ENCODE measurements at regions not wholly inside any gene's neighbourhood (a gene's known extent, or its start where the extent isn't known, plus 50 kb on each side); places are given as distances from the start of the nearest gene placed in this dataset.
"Not testable (repeated sequence)": the region's sequence is repeated elsewhere in the genome, so short reads cannot be mapped to it uniquely, and the experiment has no call there.

GRCh38 chrX:37925761-37926160, 78.4 kb upstream of the DYNLT3 start:
- not testable (repeated sequence) for H3K9me3 ChIP-seq (ENCODE audit: control insufficient read depth, insufficient read depth, low read length); H3K27ac ChIP-seq (ENCODE audit: low read depth, low read length); H3K4me1 ChIP-seq (ENCODE audit: control insufficient read depth, insufficient read depth, low read length); H3K27me3 ChIP-seq (ENCODE audit: control insufficient read depth, insufficient read depth, low read length); H3K4me3 ChIP-seq (ENCODE audit: low read depth, low read length); DNase-seq (ENCODE audit: low read depth in 4 of 6, low spot score in 6 of 6); H3K36me3 ChIP-seq (ENCODE audit: control insufficient read depth, insufficient read depth, low read length)
- no CpG with 5 or more reads among the region's 4 CpGs for WGBS (ENCODE audit: insufficient coverage)

GRCh38 chrX:37926700-37927099, 79.3 kb upstream of the DYNLT3 start:
- WGBS (ENCODE audit: insufficient coverage) = no CpG with 5 or more reads among the region's 2 CpGs
- Histone ChIP-seq H3K4me3 (ENCODE audit: low read depth, low read length) (no peak overlapping the region), H3K27ac (ENCODE audit: low read depth, low read length) (no peak overlapping the region), H3K36me3 (ENCODE audit: control insufficient read depth, insufficient read depth, low read length) (no peaks in the 10 kb centered on the region), H3K9me3 (ENCODE audit: control insufficient read depth, insufficient read depth, low read length) (no peaks in the 10 kb centered on the region), H3K4me1 (ENCODE audit: control insufficient read depth, insufficient read depth, low read length) (no peaks in the 10 kb centered on the region), H3K27me3 (ENCODE audit: control insufficient read depth, insufficient read depth, low read length) (no peaks in the 10 kb centered on the region)
- DNase-seq (ENCODE audit: low read depth in 4 of 6, low spot score in 6 of 6) = peak in 2 of 6 donors; percentile 8 to 45

- Histone ChIP-seq H3K4me1 (ENCODE audit: control insufficient read depth, insufficient read depth, low read length) (no peaks in the 10 kb centered on the region), H3K27me3 (ENCODE audit: control insufficient read depth, insufficient read depth, low read length) (no peaks in the 10 kb centered on the region), H3K4me3 (ENCODE audit: low read depth, low read length) (no peak overlapping the region), H3K9me3 (ENCODE audit: control insufficient read depth, insufficient read depth, low read length) (no peaks in the 10 kb centered on the region), H3K36me3 (ENCODE audit: control insufficient read depth, insufficient read depth, low read length) (no peaks in the 10 kb centered on the region), H3K27ac (ENCODE audit: low read depth, low read length) (no peak overlapping the region)
- 67% methylated on average over 1 of the region's 2 CpGs for WGBS (ENCODE audit: insufficient coverage)
- no peak for DNase-seq (ENCODE audit: low read depth in 4 of 6, low spot score in 6 of 6)
Observed at GRCh38 chrX:37942170-37942569, 64.2 kb upstream of the SYTL5 start.

- Histone ChIP-seq H3K27me3 (ENCODE audit: control insufficient read depth, insufficient read depth, low read length) (no peaks in the 10 kb centered on the region), H3K4me1 (ENCODE audit: control insufficient read depth, insufficient read depth, low read length) (no peaks in the 10 kb centered on the region), H3K9me3 (ENCODE audit: control insufficient read depth, insufficient read depth, low read length) (no peaks in the 10 kb centered on the region), H3K27ac (ENCODE audit: low read depth, low read length) (no peak overlapping the region), H3K4me3 (ENCODE audit: low read depth, low read length) (no peak overlapping the region), H3K36me3 (ENCODE audit: control insufficient read depth, insufficient read depth, low read length) (no peaks in the 10 kb centered on the region)
- WGBS (ENCODE audit: insufficient coverage) = no CpG with 5 or more reads among the region's 6 CpGs
- DNase-seq (ENCODE audit: low read depth in 4 of 6, low spot score in 6 of 6) = no peak
Observed at GRCh38 chrX:37943554-37944344, 62.6 kb upstream of the SYTL5 start.

GRCh38 chrX:37946197-37946596, 60.2 kb upstream of the SYTL5 start:
- H3K27me3 ChIP-seq (ENCODE audit: control insufficient read depth, insufficient read depth, low read length) = no peaks in the 10 kb centered on the region
- 100% methylated on average over 1 of the region's 1 CpG for WGBS (ENCODE audit: insufficient coverage)
- H3K9me3 ChIP-seq (ENCODE audit: control insufficient read depth, insufficient read depth, low read length) = no peaks in the 10 kb centered on the region
- no peak overlapping the region for H3K4me3 ChIP-seq (ENCODE audit: low read depth, low read length)
- no peak overlapping the region for H3K27ac ChIP-seq (ENCODE audit: low read depth, low read length)
- no peaks in the 10 kb centered on the region for H3K36me3 ChIP-seq (ENCODE audit: control insufficient read depth, insufficient read depth, low read length)
- H3K4me1 ChIP-seq (ENCODE audit: control insufficient read depth, insufficient read depth, low read length) = no peaks in the 10 kb centered on the region
- no peak for DNase-seq (ENCODE audit: low read depth in 4 of 6, low spot score in 6 of 6)

GRCh38 chrX:37955273-37955672, 51.1 kb upstream of the SYTL5 start:
- H3K4me1 ChIP-seq (ENCODE audit: control insufficient read depth, insufficient read depth, low read length) = no peaks in the 10 kb centered on the region
- no peak overlapping the region for H3K4me3 ChIP-seq (ENCODE audit: low read depth, low read length)
- no peak overlapping the region for H3K27ac ChIP-seq (ENCODE audit: low read depth, low read length)
- DNase-seq (ENCODE audit: low read depth in 4 of 6, low spot score in 6 of 6) = no peak
- WGBS (ENCODE audit: insufficient coverage) = no CpG with 5 or more reads among the region's 3 CpGs
- H3K36me3 ChIP-seq (ENCODE audit: control insufficient read depth, insufficient read depth, low read length) = no peaks in the 10 kb centered on the region
- no peaks in the 10 kb centered on the region for H3K9me3 ChIP-seq (ENCODE audit: control insufficient read depth, insufficient read depth, low read length)
- H3K27me3 ChIP-seq (ENCODE audit: control insufficient read depth, insufficient read depth, low read length) = no peaks in the 10 kb centered on the region

GRCh38 chrX:37956223-37956622, 50.1 kb upstream of the SYTL5 start:
- H3K36me3 ChIP-seq (ENCODE audit: control insufficient read depth, insufficient read depth, low read length) = no peaks in the 10 kb centered on the region
- H3K27me3 ChIP-seq (ENCODE audit: control insufficient read depth, insufficient read depth, low read length) = no peaks in the 10 kb centered on the region
- H3K27ac ChIP-seq (ENCODE audit: low read depth, low read length) = no peak overlapping the region
- WGBS (ENCODE audit: insufficient coverage) = no CpG with 5 or more reads among the region's 3 CpGs
- H3K4me3 ChIP-seq (ENCODE audit: low read depth, low read length) = no peak overlapping the region
- H3K4me1 ChIP-seq (ENCODE audit: control insufficient read depth, insufficient read depth, low read length) = no peaks in the 10 kb centered on the region
- no peak for DNase-seq (ENCODE audit: low read depth in 4 of 6, low spot score in 6 of 6)
- H3K9me3 ChIP-seq (ENCODE audit: control insufficient read depth, insufficient read depth, low read length) = no peaks in the 10 kb centered on the region

All from spinal cord (tissue), 9 donors.